A673 (cell line): ENCODE measurements at regions not wholly inside any gene's neighbourhood (a gene's known extent, or its start where the extent isn't known, plus 50 kb on each side); places are given as distances from the start of the nearest gene placed in this dataset.

Experiments
- CTCF ChIP-seq: fragments of 300-800, 200-600 bp; sonication (generic); conservative IDR thresholded peaks from 2 replicates; pipeline ENCODE4 v1.5.1; 2017; ENCODE audit warnings: low read depth, mild to moderate bottlenecking, antibody characterized with exemption, low read length, moderate library complexity, mixed read lengths
- EZH2 ChIP-seq: fragments of 200-600 bp; sonication (generic); IDR thresholded peaks from 2 replicates; pipeline ENCODE4 v1.6.1; 2017; ENCODE audit warnings: borderline replicate concordance, low read depth, mild to moderate bottlenecking, mixed read lengths, antibody characterized with exemption, low read length; ENCODE audit not compliant: poor library complexity, severe bottlenecking

- TF ChIP-seq CTCF: no peak
- TF ChIP-seq EZH2: no peak
Measured at GRCh38 chr16:85473909-85474620, 139.1 kb upstream of the GSE1 start.
